BJ (cell line): ENCODE measurements at regions not wholly inside any gene's neighbourhood (a gene's known extent, or its start where the extent isn't known, plus 50 kb on each side); places are given as distances from the start of the nearest gene placed in this dataset.

Experiments
- CTCF ChIA-PET: fragments of 350-600 bp; formaldehyde crosslinking; extraction: SDS; loops from one replicate; lab custom pipeline; 2021; ENCODE audit warnings: antibody characterized with exemption, inconsistent platforms; lab: Yijun Ruan, JAX
- POLR2A ChIA-PET: fragments of 300-600 bp; sonication (Branson Sonifier 250); formaldehyde crosslinking; extraction: SDS; loops from one replicate; lab custom pipeline; 2021; ENCODE audit warnings: antibody characterized with exemption; lab: Charles Lee
- DNase-seq: peaks from one replicate; pipeline ENCODE4 v3.0.0-alpha.2; 2011; ENCODE audit warnings: low read depth
- H3K27me3 ChIP-seq: 2 replicates; pipeline ENCODE4 v1.6.0; 2011; ENCODE audit warnings: low read length; ENCODE audit not compliant: control insufficient read depth, insufficient read depth
- H3K36me3 ChIP-seq: 2 replicates; pipeline ENCODE4 v1.5.1; 2011; ENCODE audit warnings: low read length; ENCODE audit not compliant: control insufficient read depth, insufficient read depth
- H3K4me3 ChIP-seq: 2 replicates; pipeline ENCODE4 v1.5.1; 2011; ENCODE audit warnings: low read depth, mild to moderate bottlenecking, control low read depth, low read length
- TF ChIP-seq, protein P1 (sequence below): IDR thresholded peaks from 2 replicates; pipeline ENCODE4 v1.5.1; 2011; ENCODE audit warnings: low read depth, mild to moderate bottlenecking, control low read depth, inconsistent platforms, low read length, moderate library complexity; ENCODE audit not compliant: insufficient read depth

GRCh38 chr15:53295574-53295973 lies 463.9 kb downstream of the WDR72 start:
- no peak for DNase-seq
- Histone ChIP-seq H3K36me3 (no peaks in the 10 kb centered on the region), H3K27me3 (no peaks in the 10 kb centered on the region), H3K4me3 (no peak overlapping the region)
- ChIA-PET CTCF (interaction anchor here (1.4 kb wide), 1 partner anchor 19 kb away, joined by 3 read pairs; no protein-coding TSS in a partner anchor), POLR2A (no interaction called here)
- TF ChIP-seq, protein P1, sequence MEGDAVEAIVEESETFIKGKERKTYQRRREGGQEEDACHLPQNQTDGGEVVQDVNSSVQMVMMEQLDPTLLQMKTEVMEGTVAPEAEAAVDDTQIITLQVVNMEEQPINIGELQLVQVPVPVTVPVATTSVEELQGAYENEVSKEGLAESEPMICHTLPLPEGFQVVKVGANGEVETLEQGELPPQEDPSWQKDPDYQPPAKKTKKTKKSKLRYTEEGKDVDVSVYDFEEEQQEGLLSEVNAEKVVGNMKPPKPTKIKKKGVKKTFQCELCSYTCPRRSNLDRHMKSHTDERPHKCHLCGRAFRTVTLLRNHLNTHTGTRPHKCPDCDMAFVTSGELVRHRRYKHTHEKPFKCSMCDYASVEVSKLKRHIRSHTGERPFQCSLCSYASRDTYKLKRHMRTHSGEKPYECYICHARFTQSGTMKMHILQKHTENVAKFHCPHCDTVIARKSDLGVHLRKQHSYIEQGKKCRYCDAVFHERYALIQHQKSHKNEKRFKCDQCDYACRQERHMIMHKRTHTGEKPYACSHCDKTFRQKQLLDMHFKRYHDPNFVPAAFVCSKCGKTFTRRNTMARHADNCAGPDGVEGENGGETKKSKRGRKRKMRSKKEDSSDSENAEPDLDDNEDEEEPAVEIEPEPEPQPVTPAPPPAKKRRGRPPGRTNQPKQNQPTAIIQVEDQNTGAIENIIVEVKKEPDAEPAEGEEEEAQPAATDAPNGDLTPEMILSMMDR: no peak

DNA sequence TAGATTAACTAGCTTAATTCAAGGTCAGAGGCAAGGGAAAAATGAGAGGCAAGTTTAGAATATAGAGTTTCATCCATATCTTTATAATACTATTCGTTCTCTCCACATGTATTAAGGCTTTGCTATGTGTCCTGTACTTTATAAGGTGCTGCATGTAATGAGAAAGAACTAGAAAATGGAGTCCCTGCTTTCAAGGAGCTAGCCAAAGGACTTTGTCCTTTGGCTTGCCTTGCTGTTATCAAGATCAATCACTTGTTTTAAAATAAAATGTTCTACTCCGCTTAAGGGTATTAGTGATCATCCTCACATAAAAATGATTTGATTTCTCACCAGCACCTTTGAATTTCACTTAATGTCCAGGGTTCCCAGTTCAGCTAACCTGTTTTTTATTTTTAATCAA lies 470.9 kb downstream of the WDR72 start:
- no peak for DNase-seq
- POLR2A ChIA-PET: no interaction called here

GRCh38 chr15:53274630-53275029 lies 484.5 kb upstream of the ONECUT1 start:
- TF ChIP-seq, protein P1: no peak
- Histone ChIP-seq H3K27me3 (no peaks in the 10 kb centered on the region), H3K36me3 (no peaks in the 10 kb centered on the region), H3K4me3 (no peak overlapping the region)
- DNase-seq: no peak
- ChIA-PET POLR2A (no interaction called here), CTCF (no interaction called here)

More for the DNA sequence above, 470.9 kb downstream of the WDR72 start:
- no peaks in the 10 kb centered on the region for H3K27me3 ChIP-seq
- CTCF ChIA-PET: no interaction called here
- TF ChIP-seq, protein P1: no peak
- H3K4me3 ChIP-seq: no peak overlapping the region
- H3K36me3 ChIP-seq: no peaks in the 10 kb centered on the region

GRCh38 chr15:53272116-53272515 lies 482.0 kb upstream of the ONECUT1 start:
- CTCF ChIA-PET: no interaction called here
- no peak for DNase-seq

GRCh38 chr15:53266176-53266575 lies 476.0 kb upstream of the ONECUT1 start:
- ChIA-PET POLR2A (no interaction called here), CTCF (no interaction called here)
- DNase-seq: no peak
- Histone ChIP-seq H3K4me3 (no peak overlapping the region), H3K36me3 (no peaks in the 10 kb centered on the region), H3K27me3 (no peaks in the 10 kb centered on the region)
- TF ChIP-seq, protein P1: no peak

More at GRCh38 chr15:53272116-53272515, 482.0 kb upstream of the ONECUT1 start:
- no peaks in the 10 kb centered on the region for H3K36me3 ChIP-seq
- POLR2A ChIA-PET: no interaction called here
- no peaks in the 10 kb centered on the region for H3K27me3 ChIP-seq
- H3K4me3 ChIP-seq: no peak overlapping the region
- TF ChIP-seq, protein P1: no peak
